ENCODE measurements at regions not wholly inside any gene's neighbourhood (a gene's known extent, or its start where the extent isn't known, plus 50 kb on each side); places are given as distances from the start of the nearest gene placed in this dataset.

DNA sequence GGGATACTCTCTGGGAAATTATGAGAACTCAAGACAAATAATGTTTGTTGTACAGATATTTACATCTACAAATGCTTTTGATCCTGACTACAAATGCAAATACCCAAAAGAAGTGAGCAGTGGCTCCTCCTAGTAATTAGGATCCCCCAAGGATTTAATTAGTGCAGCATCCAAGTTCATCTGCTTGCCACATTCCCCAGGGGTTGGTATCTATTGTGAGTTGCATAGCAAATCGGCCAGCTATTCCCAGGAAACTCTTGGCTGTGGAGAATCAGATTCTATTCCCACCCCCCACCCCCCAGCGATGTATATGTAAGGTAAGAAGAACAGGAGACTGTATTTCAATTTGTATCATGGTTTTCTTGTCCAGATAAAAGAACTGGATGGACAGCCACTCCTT lies 725.1 kb upstream of the CDH7 start:
- TF ChIP-seq CTCF (IDR thresholded peaks at IDR 0.05; ENCODE audit: poor library complexity) (no peak), EZH2 (IDR thresholded peaks at IDR 0.05; ENCODE audit: borderline replicate concordance) (no peak), EZH2phosphoT487 (IDR thresholded peaks at IDR 0.05; ENCODE audit: low read depth, severe bottlenecking, unreplicated experiment) (no peak)

All from hepatocyte (in vitro differentiated cells).